ENCODE measurements at regions not wholly inside any gene's neighbourhood (a gene's known extent, or its start where the extent isn't known, plus 50 kb on each side); places are given as distances from the start of the nearest gene placed in this dataset.

DNA sequence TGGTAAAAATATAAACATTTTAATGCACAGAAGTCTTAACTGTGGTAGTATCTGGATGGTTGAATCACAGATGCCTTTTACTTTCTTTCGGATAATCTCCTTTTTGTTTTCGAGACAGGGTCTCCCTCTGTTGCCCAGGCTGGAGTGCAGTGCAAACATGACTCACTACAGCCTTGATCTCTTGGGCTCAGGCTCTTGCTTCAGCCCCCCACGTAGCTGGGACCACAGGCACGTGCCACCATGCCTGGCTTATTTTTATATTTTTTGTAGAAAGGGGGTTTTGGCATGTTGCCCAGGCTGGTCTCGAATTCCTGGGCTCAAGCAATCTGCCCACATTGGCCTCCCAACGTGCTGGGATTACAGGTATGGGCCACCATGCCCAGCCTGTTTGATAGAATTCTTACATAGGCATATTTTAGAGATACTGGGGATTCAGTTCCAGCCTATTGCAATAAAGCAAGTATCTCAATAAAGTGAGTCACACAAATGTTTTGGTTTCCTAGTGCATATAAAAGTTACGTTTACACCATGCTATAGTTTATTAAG is 99.2 kb downstream of the SNAPC1 start:
- Mint-ChIP-seq H3K9me3 (ENCODE audit: unreplicated experiment) (peaks cover 3% of the 10 kb centered on the region), H3K4me1 (ENCODE audit: low read depth, unreplicated experiment) (no peaks in the 10 kb centered on the region), H3K27ac (ENCODE audit: unreplicated experiment) (no peak overlapping the region), H3K4me3 (ENCODE audit: unreplicated experiment) (no peak overlapping the region), H3K27me3 (ENCODE audit: insufficient read depth, unreplicated experiment) (peaks cover 13% of the 10 kb centered on the region), H3K36me3 (ENCODE audit: insufficient read depth, unreplicated experiment) (no peaks in the 10 kb centered on the region)
- H3K27me3 ChIP-seq (replicated peaks; ENCODE audit: control insufficient read depth, insufficient read depth, low read length) = no peaks in the 10 kb centered on the region
- intact Hi-C loops (cut with micrococcal nuclease; ENCODE audit: unreplicated experiment) = no loop called here
- no peaks in the 10 kb centered on the region for H3K4me1 ChIP-seq
- DNase-seq = no peak
- ChIA-PET POLR2A (no interaction called here), CTCF (no interaction called here)
- BruUV-seq (replicated peaks) = no TSS peak
- TF ChIP-seq, protein P1, sequence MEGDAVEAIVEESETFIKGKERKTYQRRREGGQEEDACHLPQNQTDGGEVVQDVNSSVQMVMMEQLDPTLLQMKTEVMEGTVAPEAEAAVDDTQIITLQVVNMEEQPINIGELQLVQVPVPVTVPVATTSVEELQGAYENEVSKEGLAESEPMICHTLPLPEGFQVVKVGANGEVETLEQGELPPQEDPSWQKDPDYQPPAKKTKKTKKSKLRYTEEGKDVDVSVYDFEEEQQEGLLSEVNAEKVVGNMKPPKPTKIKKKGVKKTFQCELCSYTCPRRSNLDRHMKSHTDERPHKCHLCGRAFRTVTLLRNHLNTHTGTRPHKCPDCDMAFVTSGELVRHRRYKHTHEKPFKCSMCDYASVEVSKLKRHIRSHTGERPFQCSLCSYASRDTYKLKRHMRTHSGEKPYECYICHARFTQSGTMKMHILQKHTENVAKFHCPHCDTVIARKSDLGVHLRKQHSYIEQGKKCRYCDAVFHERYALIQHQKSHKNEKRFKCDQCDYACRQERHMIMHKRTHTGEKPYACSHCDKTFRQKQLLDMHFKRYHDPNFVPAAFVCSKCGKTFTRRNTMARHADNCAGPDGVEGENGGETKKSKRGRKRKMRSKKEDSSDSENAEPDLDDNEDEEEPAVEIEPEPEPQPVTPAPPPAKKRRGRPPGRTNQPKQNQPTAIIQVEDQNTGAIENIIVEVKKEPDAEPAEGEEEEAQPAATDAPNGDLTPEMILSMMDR (IDR thresholded peaks at IDR 0.05; ENCODE audit: insufficient read depth in 1 of 2, low read depth in 1 of 2, low read length in 1 of 2, severe bottlenecking in 1 of 2, unreplicated experiment in 1 of 2) = no peak
- no peaks in the 10 kb centered on the region for H3K36me3 ChIP-seq (ENCODE audit: control insufficient read depth, insufficient read depth, low read length)
- H3K9me3 ChIP-seq = no peaks in the 10 kb centered on the region
- H3K4me3 ChIP-seq (ENCODE audit: low read depth, low read length) = no peak overlapping the region

DNA sequence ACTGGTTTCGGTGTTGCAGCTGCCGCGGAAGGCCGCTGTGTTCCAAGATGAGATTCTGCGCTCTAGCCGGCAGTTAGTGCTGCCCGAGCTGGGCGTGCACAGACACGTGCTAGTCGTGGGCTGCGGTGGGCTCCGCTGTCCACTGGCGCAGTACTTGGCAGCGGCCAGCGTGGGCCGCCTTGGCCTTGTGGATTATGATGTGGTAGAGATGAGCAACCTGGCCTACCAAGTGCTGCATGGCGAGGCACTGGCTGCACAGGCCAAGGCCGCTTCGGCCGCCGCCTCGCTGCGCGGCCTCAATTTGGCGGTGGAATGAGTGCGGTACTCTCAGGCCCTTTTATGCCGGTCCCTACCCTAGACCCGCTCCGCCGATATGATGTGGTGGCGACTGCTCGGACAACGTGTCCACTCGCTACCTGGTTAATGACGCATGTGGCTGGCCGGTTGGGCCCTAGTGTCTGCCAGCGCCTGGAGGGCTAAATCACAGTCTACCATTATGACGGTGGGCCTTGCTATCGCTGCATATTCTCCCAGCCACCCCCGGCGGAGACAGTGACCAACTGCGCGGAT is 102.2 kb downstream of the SNAPC1 start:
- Mint-ChIP-seq H3K4me1 (ENCODE audit: low read depth, unreplicated experiment) (no peaks in the 10 kb centered on the region), H3K27me3 (ENCODE audit: insufficient read depth, unreplicated experiment) (peaks cover 9% of the 10 kb centered on the region), H3K4me3 (ENCODE audit: unreplicated experiment) (no peak overlapping the region), H3K27ac (ENCODE audit: unreplicated experiment) (no peak overlapping the region), H3K36me3 (ENCODE audit: insufficient read depth, unreplicated experiment) (no peaks in the 10 kb centered on the region), H3K9me3 (ENCODE audit: unreplicated experiment) (peaks cover 2% of the 10 kb centered on the region)
- H3K36me3 ChIP-seq (ENCODE audit: control insufficient read depth, insufficient read depth, low read length) = no peaks in the 10 kb centered on the region
- H3K9me3 ChIP-seq = no peaks in the 10 kb centered on the region
- no peak for DNase-seq
- H3K4me1 ChIP-seq = no peaks in the 10 kb centered on the region
- ChIA-PET POLR2A (no interaction called here), CTCF (no interaction called here)
- intact Hi-C loops (cut with micrococcal nuclease; ENCODE audit: unreplicated experiment) = no loop called here
- H3K27me3 ChIP-seq (replicated peaks; ENCODE audit: control insufficient read depth, insufficient read depth, low read length) = no peaks in the 10 kb centered on the region
- no peak overlapping the region for H3K4me3 ChIP-seq (ENCODE audit: low read depth, low read length)
- TF ChIP-seq, protein P1 (IDR thresholded peaks at IDR 0.05; ENCODE audit: insufficient read depth in 1 of 2, low read depth in 1 of 2, low read length in 1 of 2, severe bottlenecking in 1 of 2, unreplicated experiment in 1 of 2) = no peak
- BruUV-seq (replicated peaks) = no TSS peak

DNA sequence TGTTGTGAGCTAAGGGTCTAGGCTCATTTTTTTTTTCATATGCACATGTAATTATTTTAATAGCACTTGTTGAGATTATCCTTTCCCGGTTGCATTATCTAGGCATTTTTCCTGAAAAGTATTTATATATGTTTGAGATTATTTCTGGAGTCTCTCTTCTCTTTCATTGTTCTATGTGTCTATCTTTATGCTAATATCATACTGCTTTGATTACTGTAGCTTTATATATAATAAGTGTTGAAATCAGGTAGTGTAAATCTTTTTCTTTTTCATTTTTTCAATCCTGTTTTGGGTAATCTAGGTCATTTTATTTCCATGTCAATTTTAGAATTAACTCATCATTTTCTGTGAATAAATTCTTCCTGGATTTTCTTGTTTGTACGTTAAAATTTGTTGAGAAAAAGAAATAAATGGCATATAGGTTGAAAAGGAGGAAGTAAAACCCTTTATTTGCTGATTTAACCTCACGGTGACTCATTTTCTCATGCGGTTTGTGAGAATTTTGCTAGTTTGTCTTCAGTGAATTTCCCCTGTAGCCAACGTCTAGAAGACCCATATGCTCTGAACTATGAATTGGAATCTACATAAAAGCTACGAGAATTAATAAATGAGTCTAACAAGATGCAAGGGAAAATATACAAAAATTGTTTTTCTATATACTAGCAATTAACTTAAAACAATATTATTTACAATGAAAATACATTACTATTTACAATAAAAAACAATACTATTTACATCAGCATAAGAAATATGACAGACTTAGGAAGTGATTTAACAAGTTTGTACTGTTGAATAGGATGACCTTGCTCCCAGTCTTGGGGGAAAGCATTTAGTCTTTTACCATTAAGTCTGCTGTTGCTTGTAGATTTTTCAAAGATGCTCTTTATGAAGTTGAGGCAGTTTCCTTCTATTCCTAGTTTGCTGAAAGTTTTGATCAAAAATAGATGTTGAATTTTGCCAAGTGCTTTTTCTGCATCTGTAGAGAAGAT is 105.0 kb downstream of the SNAPC1 start:
- Histone ChIP-seq H3K9me3 (peaks cover 9% of the 10 kb centered on the region), H3K4me1 (no peaks in the 10 kb centered on the region), H3K4me3 (ENCODE audit: low read depth, low read length) (no peak overlapping the region), H3K27me3 (replicated peaks; ENCODE audit: control insufficient read depth, insufficient read depth, low read length) (no peaks in the 10 kb centered on the region), H3K36me3 (ENCODE audit: control insufficient read depth, insufficient read depth, low read length) (no peaks in the 10 kb centered on the region)
- no TSS peak for BruUV-seq (replicated peaks)
- H3K4me1 Mint-ChIP-seq (ENCODE audit: low read depth, unreplicated experiment) = no peaks in the 10 kb centered on the region
- H3K4me3 Mint-ChIP-seq (ENCODE audit: unreplicated experiment) = no peak overlapping the region
- peaks cover 20% of the 10 kb centered on the region for H3K9me3 Mint-ChIP-seq (ENCODE audit: unreplicated experiment)
- peaks cover 3% of the 10 kb centered on the region for H3K27me3 Mint-ChIP-seq (ENCODE audit: insufficient read depth, unreplicated experiment)
- no peaks in the 10 kb centered on the region for H3K36me3 Mint-ChIP-seq (ENCODE audit: insufficient read depth, unreplicated experiment)
- H3K27ac Mint-ChIP-seq (ENCODE audit: unreplicated experiment) = no peak overlapping the region
- TF ChIP-seq, protein P1 (IDR thresholded peaks at IDR 0.05; ENCODE audit: insufficient read depth in 1 of 2, low read depth in 1 of 2, low read length in 1 of 2, severe bottlenecking in 1 of 2, unreplicated experiment in 1 of 2) = no peak
- intact Hi-C loops (cut with micrococcal nuclease; ENCODE audit: unreplicated experiment) = no loop called here
- POLR2A ChIA-PET = no interaction called here
- CTCF ChIA-PET = no interaction called here
- no peak for DNase-seq
